ENCODE measurements at regions not wholly inside any gene's neighbourhood (a gene's known extent, or its start where the extent isn't known, plus 50 kb on each side); places are given as distances from the start of the nearest gene placed in this dataset.

DNA sequence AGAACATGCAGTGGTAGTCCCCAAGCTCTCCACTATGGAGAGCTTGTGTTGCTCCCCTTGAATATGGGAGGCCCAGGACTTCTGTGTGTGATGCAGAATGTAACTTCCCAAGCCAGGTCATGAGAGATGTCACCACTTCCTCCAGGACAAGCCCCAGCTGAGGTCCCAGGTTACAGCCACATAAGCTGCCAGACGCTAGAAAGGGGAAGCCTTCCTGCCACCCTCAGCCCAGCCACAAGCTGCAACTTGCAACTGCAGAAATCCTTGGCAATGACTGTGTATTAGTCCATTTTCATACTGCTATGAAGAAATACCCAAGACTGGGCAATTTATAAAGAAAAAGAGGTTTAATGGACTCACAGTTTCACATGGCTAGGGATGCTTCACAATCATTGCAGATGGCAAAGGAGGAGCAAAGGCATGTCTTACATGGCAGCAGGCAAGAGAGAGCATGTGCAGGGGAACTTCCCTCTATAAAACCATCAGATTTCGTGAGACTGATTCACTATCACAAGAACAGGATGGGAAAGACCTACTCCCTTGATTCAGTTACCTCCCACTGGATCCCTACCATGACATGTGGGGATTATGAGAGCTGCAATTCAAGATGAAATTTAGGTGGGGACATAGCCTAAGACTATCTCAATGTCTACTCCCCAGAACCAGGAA is 91.5 kb upstream of the DHX15 start:
- TF ChIP-seq FOS (IDR thresholded peaks at IDR 0.05; ENCODE audit: low read depth, low read length): no peak
- TF ChIP-seq RAD21 (IDR thresholded peaks at IDR 0.05; ENCODE audit: low read length): no peak
- TF ChIP-seq, protein P1, sequence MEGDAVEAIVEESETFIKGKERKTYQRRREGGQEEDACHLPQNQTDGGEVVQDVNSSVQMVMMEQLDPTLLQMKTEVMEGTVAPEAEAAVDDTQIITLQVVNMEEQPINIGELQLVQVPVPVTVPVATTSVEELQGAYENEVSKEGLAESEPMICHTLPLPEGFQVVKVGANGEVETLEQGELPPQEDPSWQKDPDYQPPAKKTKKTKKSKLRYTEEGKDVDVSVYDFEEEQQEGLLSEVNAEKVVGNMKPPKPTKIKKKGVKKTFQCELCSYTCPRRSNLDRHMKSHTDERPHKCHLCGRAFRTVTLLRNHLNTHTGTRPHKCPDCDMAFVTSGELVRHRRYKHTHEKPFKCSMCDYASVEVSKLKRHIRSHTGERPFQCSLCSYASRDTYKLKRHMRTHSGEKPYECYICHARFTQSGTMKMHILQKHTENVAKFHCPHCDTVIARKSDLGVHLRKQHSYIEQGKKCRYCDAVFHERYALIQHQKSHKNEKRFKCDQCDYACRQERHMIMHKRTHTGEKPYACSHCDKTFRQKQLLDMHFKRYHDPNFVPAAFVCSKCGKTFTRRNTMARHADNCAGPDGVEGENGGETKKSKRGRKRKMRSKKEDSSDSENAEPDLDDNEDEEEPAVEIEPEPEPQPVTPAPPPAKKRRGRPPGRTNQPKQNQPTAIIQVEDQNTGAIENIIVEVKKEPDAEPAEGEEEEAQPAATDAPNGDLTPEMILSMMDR (conservative IDR thresholded peaks at IDR 0.05; ENCODE audit: low read depth, low read length): no peak

All from IMR-90 (cell line).